Trophoblast cell (in vitro differentiated cells and primary cell): ENCODE measurements at regions not wholly inside any gene's neighbourhood (a gene's known extent, or its start where the extent isn't known, plus 50 kb on each side); places are given as distances from the start of the nearest gene placed in this dataset.

Experiments
- DNase-seq, 2 donors: peaks; one replicate each; pipeline ENCODE4 v3.0.0-alpha.2; 2016
- H2AFZ ChIP-seq: 2 replicates; pipeline ENCODE4 v1.6.1; 2013; ENCODE audit warnings: low read length, moderate library complexity, mild to moderate bottlenecking; ENCODE audit not compliant: insufficient read depth, poor library complexity
- H2AK5ac ChIP-seq: 2 replicates; pipeline ENCODE4 v1.6.1; 2013; ENCODE audit warnings: mild to moderate bottlenecking, low read length
- H2BK120ac ChIP-seq: 2 replicates; pipeline ENCODE4 v1.6.1; 2013; ENCODE audit warnings: low read length, mild to moderate bottlenecking, moderate library complexity; ENCODE audit not compliant: insufficient read depth, poor library complexity
- H2BK12ac ChIP-seq: 2 replicates; pipeline ENCODE4 v1.6.1; 2013; ENCODE audit warnings: mild to moderate bottlenecking, low read length, moderate library complexity
- H2BK5ac ChIP-seq: 2 replicates; pipeline ENCODE4 v1.6.1; 2013; ENCODE audit warnings: low read length, low read depth, moderate library complexity, mild to moderate bottlenecking; ENCODE audit not compliant: poor library complexity
- H3K14ac ChIP-seq: 2 replicates; pipeline ENCODE4 v1.6.1; 2013; ENCODE audit warnings: mild to moderate bottlenecking, low read length
- H3K18ac ChIP-seq: 2 replicates; pipeline ENCODE4 v1.6.1; 2013; ENCODE audit warnings: mild to moderate bottlenecking, low read length
- H3K23ac ChIP-seq: 2 replicates; pipeline ENCODE4 v1.6.1; 2013; ENCODE audit warnings: low read length
- H3K27ac ChIP-seq: 2 replicates; pipeline ENCODE4 v1.5.1; 2013; ENCODE audit warnings: low read depth, mild to moderate bottlenecking, inconsistent platforms, low read length, moderate library complexity
- H3K27me3 ChIP-seq: 2 replicates; pipeline ENCODE4 v1.6.1; 2013; ENCODE audit warnings: inconsistent platforms, mild to moderate bottlenecking, low read length, moderate library complexity; ENCODE audit not compliant: insufficient read depth
- H3K36me3 ChIP-seq, 2 experiments: 1 replicate in 1 of 2; 2 replicates in 1 of 2; pipeline ENCODE4 v1.6.1; 2013; ENCODE audit warnings: low read length in 2 of 2, mild to moderate bottlenecking in 2 of 2, moderate library complexity in 1 of 2; ENCODE audit not compliant: insufficient read depth in 2 of 2, control insufficient read depth in 1 of 2
- H3K4ac ChIP-seq: 2 replicates; pipeline ENCODE4 v1.6.1; 2013; ENCODE audit warnings: low read depth, mild to moderate bottlenecking, low read length, moderate library complexity
- H3K4me1 ChIP-seq, 2 experiments: 1 replicate in 1 of 2; 2 replicates in 1 of 2; pipeline ENCODE4 v1.6.1; 2013; ENCODE audit warnings: low read length in 2 of 2, mild to moderate bottlenecking in 2 of 2, moderate library complexity in 1 of 2; ENCODE audit not compliant: insufficient read depth in 2 of 2, control insufficient read depth in 1 of 2
- H3K4me2 ChIP-seq: 2 replicates; pipeline ENCODE4 v1.6.1; 2013; ENCODE audit warnings: inconsistent platforms, mild to moderate bottlenecking, low read length, moderate library complexity
- H3K4me3 ChIP-seq: 2 replicates; pipeline ENCODE4 v1.5.1; 2013; ENCODE audit warnings: mild to moderate bottlenecking, low read depth, low read length, inconsistent platforms
- H3K79me1 ChIP-seq: one replicate; pipeline ENCODE4 v1.6.1; 2013; ENCODE audit warnings: low read length
- H3K79me2 ChIP-seq: 2 replicates; pipeline ENCODE4 v1.6.1; 2013; ENCODE audit warnings: low read length, mild to moderate bottlenecking; ENCODE audit not compliant: control insufficient read depth, insufficient read depth, poor library complexity
- H3K9ac ChIP-seq: 2 replicates; pipeline ENCODE4 v1.6.1; 2013; ENCODE audit warnings: mild to moderate bottlenecking, low read length
- H3K9me3 ChIP-seq: 2 replicates; pipeline ENCODE4 v1.6.1; 2013; ENCODE audit warnings: low read depth, mild to moderate bottlenecking, control low read depth, inconsistent platforms, low read length; ENCODE audit not compliant: insufficient read depth
- H4K12ac ChIP-seq: 2 replicates; pipeline ENCODE4 v1.6.1; 2013; ENCODE audit warnings: low read depth, mild to moderate bottlenecking, low read length, moderate library complexity
- H4K8ac ChIP-seq: 2 replicates; pipeline ENCODE4 v1.6.1; 2013; ENCODE audit warnings: low read depth, mild to moderate bottlenecking, low read length, moderate library complexity
- H4K91ac ChIP-seq: one replicate; pipeline ENCODE4 v1.6.1; 2013; ENCODE audit warnings: low read depth, mild to moderate bottlenecking, low read length, moderate library complexity
- WGBS: extraction: QIAGEN DNeasy Blood & Tissue Kit; methylation state at CpG from one replicate; pipeline ENCODE4 v1.1.7; 2013; ENCODE audit warnings: missing lambda C conversion rate; ENCODE audit not compliant: insufficient read length, insufficient coverage; ENCODE audit errors: extremely low coverage; 5-methylcytosine and 5-hydroxymethylcytosine counted together

GRCh38 chr2:106272216-106272807 lies 78.2 kb upstream of the UXS1 start:
- Histone ChIP-seq H3K9ac (no peak overlapping the region), H3K27ac (no peak overlapping the region), H4K12ac (no peak overlapping the region), H2AFZ (no peak overlapping the region), H3K23ac (no peak overlapping the region), H2AK5ac (no peak overlapping the region), H3K4me1 (no peaks in the 10 kb centered on the region), H3K4me3 (no peak overlapping the region), H3K9me3 (peaks cover 7% of the 10 kb centered on the region), H2BK12ac (no peak overlapping the region), H3K79me2 (no peaks in the 10 kb centered on the region), H3K4me2 (no peak overlapping the region), H3K14ac (no peak overlapping the region), H3K36me3 (no peaks in the 10 kb centered on the region), H3K18ac (no peak overlapping the region), H4K8ac (no peak overlapping the region), H2BK120ac (no peak overlapping the region), H3K79me1 (no peaks in the 10 kb centered on the region), H3K27me3 (no peaks in the 10 kb centered on the region), H4K91ac (no peak overlapping the region), H2BK5ac (no peak overlapping the region), H3K4ac (no peak overlapping the region)
- whole genome bisulfite sequencing: no CpG with 5 or more reads among the region's 7 CpGs
- peak in 1 of 2 donors; percentile 0 for DNase-seq

DNA sequence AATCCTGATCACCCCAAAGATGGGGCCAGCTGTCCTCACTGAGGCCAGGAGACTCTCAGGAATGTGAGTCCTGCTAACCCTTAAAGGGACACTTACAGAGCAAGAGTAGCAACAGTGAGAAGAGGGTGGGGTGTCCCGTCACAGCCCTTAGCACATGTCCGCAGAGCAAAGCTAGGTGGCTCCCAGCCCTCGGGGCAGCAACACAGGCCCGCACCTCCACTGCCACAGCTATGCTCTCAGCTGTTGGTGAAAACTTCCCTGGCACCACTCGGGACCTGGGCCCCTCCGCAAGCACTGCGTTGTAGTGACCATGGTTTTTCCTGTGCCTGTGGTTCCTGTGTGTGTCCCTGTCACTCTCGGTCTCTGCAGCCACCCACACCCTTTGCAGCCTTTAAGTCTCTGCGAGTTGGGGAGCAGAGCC lies 76.4 kb upstream of the UXS1 start:
- H3K27me3 ChIP-seq: no peaks in the 10 kb centered on the region
- no peaks in the 10 kb centered on the region for H3K79me2 ChIP-seq
- peaks cover 7% of the 10 kb centered on the region for H3K9me3 ChIP-seq
- no peaks in the 10 kb centered on the region for H3K36me3 ChIP-seq
- no peak overlapping the region for H4K8ac ChIP-seq
- no peaks in the 10 kb centered on the region for H3K4me1 ChIP-seq
- H2AK5ac ChIP-seq: no peak overlapping the region
- H2BK120ac ChIP-seq: no peak overlapping the region
- no peak overlapping the region for H3K4me2 ChIP-seq
- peak in 1 of 2 donors; percentile 10 for DNase-seq
- no peak overlapping the region for H3K27ac ChIP-seq
- H3K4me3 ChIP-seq: no peak overlapping the region
- no peak overlapping the region for H3K14ac ChIP-seq
- H3K9ac ChIP-seq: no peak overlapping the region
- H4K12ac ChIP-seq: no peak overlapping the region
- no CpG with 5 or more reads among the region's 9 CpGs for WGBS
- H4K91ac ChIP-seq: no peak overlapping the region
- no peak overlapping the region for H2BK5ac ChIP-seq
- no peak overlapping the region for H2AFZ ChIP-seq
- H3K4ac ChIP-seq: no peak overlapping the region
- no peak overlapping the region for H3K23ac ChIP-seq
- no peaks in the 10 kb centered on the region for H3K79me1 ChIP-seq
- peak overlapping the region; percentile 2 for H2BK12ac ChIP-seq
- H3K18ac ChIP-seq: no peak overlapping the region

DNA sequence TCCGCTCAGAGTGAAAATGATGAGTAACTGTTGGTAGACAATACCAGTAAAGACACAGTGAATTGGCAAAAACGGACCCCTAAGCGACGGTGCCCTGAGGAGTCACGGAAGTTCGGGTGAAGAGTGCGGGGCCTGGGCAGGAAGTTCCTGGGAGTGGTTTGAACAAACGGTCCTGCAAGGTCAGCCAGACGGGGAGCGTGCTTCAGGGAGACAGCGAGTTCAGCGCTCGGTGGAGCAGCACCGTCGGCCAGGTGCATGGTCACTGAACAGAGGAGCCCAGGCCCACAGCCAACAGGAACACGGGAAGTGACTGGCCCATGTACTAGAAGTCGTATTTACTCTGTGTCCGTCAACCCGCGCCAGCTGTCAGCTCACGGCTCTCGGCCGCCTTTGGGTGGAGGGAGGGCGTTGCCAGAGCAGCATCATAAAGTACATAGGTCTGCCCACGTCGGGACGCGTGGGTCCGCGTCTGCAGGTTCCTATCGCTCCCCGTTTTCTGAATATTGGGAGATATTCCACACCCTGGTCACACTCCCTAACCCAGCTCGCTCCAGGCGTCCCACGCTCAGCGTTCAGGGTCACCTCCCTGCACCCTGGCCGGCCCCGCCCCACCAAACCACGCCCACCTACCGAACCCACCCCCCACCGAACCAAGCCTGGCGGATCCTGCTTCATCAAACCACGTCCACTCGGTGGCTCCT lies 75.6 kb upstream of the UXS1 start:
- no peak overlapping the region for H4K8ac ChIP-seq
- H2AFZ ChIP-seq: no peak overlapping the region
- no peak overlapping the region for H3K23ac ChIP-seq
- H3K4ac ChIP-seq: no peak overlapping the region
- H2BK12ac ChIP-seq: no peak overlapping the region
- H3K4me2 ChIP-seq: peak overlapping the region; percentile 40
- H3K36me3 ChIP-seq: no peaks in the 10 kb centered on the region
- H3K9me3 ChIP-seq: peaks cover 7% of the 10 kb centered on the region
- peak; percentile 18 to 56 for DNase-seq
- H2BK120ac ChIP-seq: no peak overlapping the region
- no peak overlapping the region for H3K18ac ChIP-seq
- no peak overlapping the region for H3K27ac ChIP-seq
- peaks cover 4% of the 10 kb centered on the region for H3K79me1 ChIP-seq
- H3K14ac ChIP-seq: no peak overlapping the region
- H4K12ac ChIP-seq: no peak overlapping the region
- H2BK5ac ChIP-seq: no peak overlapping the region
- no peak overlapping the region for H4K91ac ChIP-seq
- no peak overlapping the region for H2AK5ac ChIP-seq
- no CpG with 5 or more reads among the region's 44 CpGs for WGBS
- H3K4me1 ChIP-seq: peaks cover 0 to 3% of the 10 kb centered on the region in 2 experiments
- no peak overlapping the region for H3K9ac ChIP-seq
- H3K79me2 ChIP-seq: peaks cover 3% of the 10 kb centered on the region
- H3K27me3 ChIP-seq: no peaks in the 10 kb centered on the region
- H3K4me3 ChIP-seq: no peak overlapping the region

DNA sequence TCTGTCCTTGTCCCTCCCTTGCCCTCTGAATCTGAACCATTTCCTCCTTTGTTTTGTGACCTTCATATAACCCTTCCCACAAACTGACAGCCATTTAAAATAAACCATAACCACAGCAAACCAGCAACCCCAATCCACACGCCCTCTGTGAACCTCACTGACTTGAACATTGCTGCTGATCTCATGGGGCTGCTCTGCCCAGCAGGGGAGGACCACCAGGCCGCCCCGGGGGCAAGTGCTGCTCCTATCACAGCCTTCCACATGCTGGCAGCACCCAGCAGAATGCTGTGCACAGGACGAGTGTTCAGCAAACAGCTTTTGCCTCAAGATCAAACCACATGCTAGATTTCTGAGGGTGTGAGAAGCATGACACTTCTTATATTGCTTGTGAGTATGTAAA lies 73.9 kb upstream of the UXS1 start:
- H3K4me3 ChIP-seq: no peak overlapping the region
- no peak for DNase-seq
- no peak overlapping the region for H2BK5ac ChIP-seq

More for the DNA sequence above, 73.9 kb upstream of the UXS1 start:
- Histone ChIP-seq H4K91ac (no peak overlapping the region), H3K27me3 (no peaks in the 10 kb centered on the region), H2BK12ac (no peak overlapping the region), H3K23ac (no peak overlapping the region), H3K14ac (no peak overlapping the region), H3K18ac (no peak overlapping the region), H2AFZ (no peak overlapping the region), H3K79me1 (peaks cover 6% of the 10 kb centered on the region), H2BK120ac (no peak overlapping the region), H3K4ac (no peak overlapping the region), H3K79me2 (peaks cover 4% of the 10 kb centered on the region), H3K9ac (no peak overlapping the region), H3K4me1 (peaks cover 0 to 3% of the 10 kb centered on the region in 2 experiments), H3K9me3 (peaks cover 4% of the 10 kb centered on the region), H3K27ac (no peak overlapping the region), H4K8ac (no peak overlapping the region), H4K12ac (no peak overlapping the region), H3K4me2 (no peak overlapping the region), H2AK5ac (no peak overlapping the region), H3K36me3 (no peaks in the 10 kb centered on the region)
- no CpG with 5 or more reads among the region's 4 CpGs for WGBS
